MM.1S (cell line): ENCODE measurements at regions not wholly inside any gene's neighbourhood (a gene's known extent, or its start where the extent isn't known, plus 50 kb on each side); places are given as distances from the start of the nearest gene placed in this dataset.

Experiments used
- CTCF ChIP-seq: fragments of 300-600 bp; sonication (generic); IDR thresholded peaks from 2 replicates; pipeline ENCODE4 v1.5.1; 2016; ENCODE audit warnings: antibody characterized with exemption, low read length, mixed read lengths
- EZH2phosphoT487 ChIP-seq: fragments of 300-600 bp; sonication (generic); IDR thresholded peaks from 2 replicates; pipeline ENCODE4 v1.6.1; 2018; ENCODE audit warnings: antibody characterized with exemption, low read length

GRCh38 chr12:115770643-115771042 is 506.9 kb downstream of the MED13L start:
- TF ChIP-seq CTCF (no peak), EZH2phosphoT487 (no peak)
